ENCODE measurements at regions not wholly inside any gene's neighbourhood (a gene's known extent, or its start where the extent isn't known, plus 50 kb on each side); places are given as distances from the start of the nearest gene placed in this dataset.

- no peaks in the 10 kb centered on the region for H4K20me1 ChIP-seq (ENCODE audit: control insufficient read depth, insufficient read depth)
- no peaks in the 10 kb centered on the region for H3K79me2 ChIP-seq (ENCODE audit: control insufficient read depth, insufficient read depth, low read length)
- no peak overlapping the region for H2AFZ ChIP-seq (ENCODE audit: control insufficient read depth, low read depth, low read length)
- ChIA-PET RAD21 (ENCODE audit: unreplicated experiment) (no interaction called here), SMC1A (ENCODE audit: uncharacterized antibody, unreplicated experiment) (no interaction called here), POLR2A (no interaction called here), CTCF (no interaction called here)
- no peaks in the 10 kb centered on the region for H3K36me3 ChIP-seq (ENCODE audit: control insufficient read depth in 2 of 2, insufficient read depth in 2 of 2, low read length in 1 of 2)
- TF ChIP-seq YBX1 (IDR thresholded peaks at IDR 0.05) (no peak), GABPA (IDR thresholded peaks at IDR 0.05; ENCODE audit: low read depth) (no peak), EP300 (IDR thresholded peaks at IDR 0.05; ENCODE audit: borderline replicate concordance in 1 of 2, control insufficient read depth in 1 of 2, low read depth in 2 of 2, low read length in 2 of 2) (no peak), CEBPB (IDR thresholded peaks at IDR 0.05; ENCODE audit: borderline replicate concordance in 1 of 2, low read depth in 2 of 2, low read length in 2 of 2) (no peak), SREBF1 (IDR thresholded peaks at IDR 0.05; ENCODE audit: low read length) (no peak), JUND (IDR thresholded peaks at IDR 0.05; ENCODE audit: low read depth, low read length) (no peak), POU2F2 (IDR thresholded peaks at IDR 0.05; ENCODE audit: borderline replicate concordance, low read depth, low read length) (no peak), E2F8 (IDR thresholded peaks at IDR 0.05; ENCODE audit: low read depth, partially characterized antibody) (no peak), SREBF2 (IDR thresholded peaks at IDR 0.05; ENCODE audit: low read length) (no peak), ZNF24 (IDR thresholded peaks at IDR 0.05) (no peak), NFIC (IDR thresholded peaks at IDR 0.05; ENCODE audit: low read depth, low read length) (no peak)
- H3K9me3 ChIP-seq (replicated peaks; ENCODE audit: control insufficient read depth, insufficient read depth, low read length), result no peaks in the 10 kb centered on the region
- 28% methylated on average over 2 of the region's 2 CpGs for WGBS (ENCODE audit: insufficient coverage, insufficient replicate concordance, low lambda C conversion rate, missing lambda C conversion rate)
- ATAC-seq (no peak), FAIRE-seq (no peak), DNase-seq (ENCODE audit: low read depth, low spot score) (no peak)
- no peak overlapping the region for H3K27ac ChIP-seq (ENCODE audit: control insufficient read depth, insufficient read depth)
- no peak overlapping the region for H3K4me3 ChIP-seq
- intact Hi-C loops (cut with micrococcal nuclease; ENCODE audit: unreplicated experiment) (no loop called here), in situ Hi-C loops (cut with MboI) (no loop called here)
- no peak overlapping the region for H3K9ac ChIP-seq (ENCODE audit: control insufficient read depth, insufficient read depth, low read length)
- H3K27me3 ChIP-seq (replicated peaks in 1 of 2; ENCODE audit: control insufficient read depth in 2 of 2, insufficient read depth in 2 of 2, low read length in 1 of 2), result no peaks in the 10 kb centered on the region
- BruUV-seq (replicated peaks), result no TSS peak
- no peaks in the 10 kb centered on the region for H3K4me1 ChIP-seq (ENCODE audit: control insufficient read depth, insufficient read depth, low read length)
- H3K4me2 ChIP-seq (ENCODE audit: control insufficient read depth, insufficient read depth), result no peak overlapping the region
These were observed 979.6 kb upstream of the SPRY2 start for GRCh38 chr13:81320516-81320915.

All from GM12878 (cell line).